ENCODE measurements at regions not wholly inside any gene's neighbourhood (a gene's known extent, or its start where the extent isn't known, plus 50 kb on each side); places are given as distances from the start of the nearest gene placed in this dataset.

- no peaks in the 10 kb centered on the region for H3K27me3 ChIP-seq (replicated peaks; ENCODE audit: control insufficient read depth, insufficient read depth, low read length)
- DNase-seq (ENCODE audit: low read depth): peak; percentile 62
Measured at GRCh38 chr12:19778172-19778571, 338.9 kb downstream of the AEBP2 start.

GRCh38 chr12:19778797-19779196, 339.5 kb downstream of the AEBP2 start:
- DNase-seq (ENCODE audit: low read depth): no peak
- H3K4me3 ChIP-seq (ENCODE audit: low read length): peak overlapping the region; percentile 62
- no peaks in the 10 kb centered on the region for H3K27me3 ChIP-seq (replicated peaks; ENCODE audit: control insufficient read depth, insufficient read depth, low read length)
- no peaks in the 10 kb centered on the region for H3K36me3 ChIP-seq (ENCODE audit: control insufficient read depth, insufficient read depth, low read length, severe bottlenecking)
- peak overlapping the region; percentile 60 for H3K9ac ChIP-seq (ENCODE audit: low read length)
- peaks cover 21% of the 10 kb centered on the region for H3K4me1 ChIP-seq (ENCODE audit: control insufficient read depth, insufficient read depth, low read length)
- no peaks in the 10 kb centered on the region for H3K9me3 ChIP-seq (ENCODE audit: control insufficient read depth, low read length)

More at GRCh38 chr12:19778172-19778571, 338.9 kb downstream of the AEBP2 start:
- Histone ChIP-seq H3K4me3 (ENCODE audit: low read length) (peak overlapping the region; percentile 62), H3K9ac (ENCODE audit: low read length) (peak overlapping the region; percentile 60), H3K9me3 (ENCODE audit: control insufficient read depth, low read length) (no peaks in the 10 kb centered on the region), H3K36me3 (ENCODE audit: control insufficient read depth, insufficient read depth, low read length, severe bottlenecking) (no peaks in the 10 kb centered on the region), H3K4me1 (ENCODE audit: control insufficient read depth, insufficient read depth, low read length) (peaks cover 21% of the 10 kb centered on the region)

GRCh38 chr12:19779395-19780056, 340.2 kb downstream of the AEBP2 start:
- Histone ChIP-seq H3K36me3 (ENCODE audit: control insufficient read depth, insufficient read depth, low read length, severe bottlenecking) (no peaks in the 10 kb centered on the region), H3K9ac (ENCODE audit: low read length) (peak overlapping the region; percentile 37), H3K4me1 (ENCODE audit: control insufficient read depth, insufficient read depth, low read length) (peaks cover 21% of the 10 kb centered on the region), H3K27me3 (replicated peaks; ENCODE audit: control insufficient read depth, insufficient read depth, low read length) (no peaks in the 10 kb centered on the region), H3K9me3 (ENCODE audit: control insufficient read depth, low read length) (no peaks in the 10 kb centered on the region), H3K4me3 (ENCODE audit: low read length) (no peak overlapping the region)
- DNase-seq (ENCODE audit: low read depth): peak; percentile 52

- DNase-seq (ENCODE audit: low read depth): no peak
Measured at GRCh38 chr12:19780460-19780859, 341.2 kb downstream of the AEBP2 start.

GRCh38 chr12:19783547-19784444, 344.5 kb downstream of the AEBP2 start:
- Histone ChIP-seq H3K4me3 (ENCODE audit: low read length) (no peak overlapping the region), H3K4me1 (ENCODE audit: control insufficient read depth, insufficient read depth, low read length) (peaks cover 10% of the 10 kb centered on the region), H3K27me3 (replicated peaks; ENCODE audit: control insufficient read depth, insufficient read depth, low read length) (no peaks in the 10 kb centered on the region), H3K9ac (ENCODE audit: low read length) (no peak overlapping the region), H3K36me3 (ENCODE audit: control insufficient read depth, insufficient read depth, low read length, severe bottlenecking) (no peaks in the 10 kb centered on the region), H3K9me3 (ENCODE audit: control insufficient read depth, low read length) (peaks cover 2% of the 10 kb centered on the region)
- DNase-seq (ENCODE audit: low read depth): no peak

More at GRCh38 chr12:19780460-19780859, 341.2 kb downstream of the AEBP2 start:
- H3K9me3 ChIP-seq (ENCODE audit: control insufficient read depth, low read length): peaks cover 2% of the 10 kb centered on the region
- H3K4me3 ChIP-seq (ENCODE audit: low read length): no peak overlapping the region
- no peak overlapping the region for H3K9ac ChIP-seq (ENCODE audit: low read length)
- no peaks in the 10 kb centered on the region for H3K36me3 ChIP-seq (ENCODE audit: control insufficient read depth, insufficient read depth, low read length, severe bottlenecking)
- H3K27me3 ChIP-seq (replicated peaks; ENCODE audit: control insufficient read depth, insufficient read depth, low read length): no peaks in the 10 kb centered on the region
- H3K4me1 ChIP-seq (ENCODE audit: control insufficient read depth, insufficient read depth, low read length): peaks cover 21% of the 10 kb centered on the region

GRCh38 chr12:19792028-19792427, 352.7 kb downstream of the AEBP2 start:
- H3K36me3 ChIP-seq (ENCODE audit: control insufficient read depth, insufficient read depth, low read length, severe bottlenecking): no peaks in the 10 kb centered on the region
- H3K9me3 ChIP-seq (ENCODE audit: control insufficient read depth, low read length): no peaks in the 10 kb centered on the region
- H3K4me3 ChIP-seq (ENCODE audit: low read length): no peak overlapping the region
- DNase-seq (ENCODE audit: low read depth): no peak
- no peaks in the 10 kb centered on the region for H3K4me1 ChIP-seq (ENCODE audit: control insufficient read depth, insufficient read depth, low read length)
- no peaks in the 10 kb centered on the region for H3K27me3 ChIP-seq (replicated peaks; ENCODE audit: control insufficient read depth, insufficient read depth, low read length)
- no peak overlapping the region for H3K9ac ChIP-seq (ENCODE audit: low read length)

GRCh38 chr12:19794116-19794515, 354.8 kb downstream of the AEBP2 start:
- Histone ChIP-seq H3K9me3 (ENCODE audit: control insufficient read depth, low read length) (no peaks in the 10 kb centered on the region), H3K36me3 (ENCODE audit: control insufficient read depth, insufficient read depth, low read length, severe bottlenecking) (no peaks in the 10 kb centered on the region), H3K27me3 (replicated peaks; ENCODE audit: control insufficient read depth, insufficient read depth, low read length) (no peaks in the 10 kb centered on the region), H3K4me3 (ENCODE audit: low read length) (no peak overlapping the region), H3K9ac (ENCODE audit: low read length) (no peak overlapping the region), H3K4me1 (ENCODE audit: control insufficient read depth, insufficient read depth, low read length) (no peaks in the 10 kb centered on the region)
- no peak for DNase-seq (ENCODE audit: low read depth)

GRCh38 chr12:19799216-19799615, 359.9 kb downstream of the AEBP2 start:
- Histone ChIP-seq H3K9me3 (ENCODE audit: control insufficient read depth, low read length) (no peaks in the 10 kb centered on the region), H3K4me1 (ENCODE audit: control insufficient read depth, insufficient read depth, low read length) (peaks cover 10% of the 10 kb centered on the region), H3K36me3 (ENCODE audit: control insufficient read depth, insufficient read depth, low read length, severe bottlenecking) (no peaks in the 10 kb centered on the region), H3K9ac (ENCODE audit: low read length) (no peak overlapping the region), H3K4me3 (ENCODE audit: low read length) (no peak overlapping the region), H3K27me3 (replicated peaks; ENCODE audit: control insufficient read depth, insufficient read depth, low read length) (no peaks in the 10 kb centered on the region)
- no peak for DNase-seq (ENCODE audit: low read depth)

GRCh38 chr12:19799895-19800602, 360.8 kb downstream of the AEBP2 start:
- Histone ChIP-seq H3K4me1 (ENCODE audit: control insufficient read depth, insufficient read depth, low read length) (peaks cover 10% of the 10 kb centered on the region), H3K4me3 (ENCODE audit: low read length) (no peak overlapping the region), H3K27me3 (replicated peaks; ENCODE audit: control insufficient read depth, insufficient read depth, low read length) (no peaks in the 10 kb centered on the region), H3K9me3 (ENCODE audit: control insufficient read depth, low read length) (no peaks in the 10 kb centered on the region), H3K9ac (ENCODE audit: low read length) (no peak overlapping the region), H3K36me3 (ENCODE audit: control insufficient read depth, insufficient read depth, low read length, severe bottlenecking) (no peaks in the 10 kb centered on the region)
- DNase-seq (ENCODE audit: low read depth): no peak

GRCh38 chr12:19800884-19801283, 361.6 kb downstream of the AEBP2 start:
- no peak overlapping the region for H3K9ac ChIP-seq (ENCODE audit: low read length)
- H3K36me3 ChIP-seq (ENCODE audit: control insufficient read depth, insufficient read depth, low read length, severe bottlenecking): no peaks in the 10 kb centered on the region
- H3K4me3 ChIP-seq (ENCODE audit: low read length): no peak overlapping the region
- H3K4me1 ChIP-seq (ENCODE audit: control insufficient read depth, insufficient read depth, low read length): peaks cover 10% of the 10 kb centered on the region
- no peaks in the 10 kb centered on the region for H3K9me3 ChIP-seq (ENCODE audit: control insufficient read depth, low read length)
- DNase-seq (ENCODE audit: low read depth): no peak
- H3K27me3 ChIP-seq (replicated peaks; ENCODE audit: control insufficient read depth, insufficient read depth, low read length): no peaks in the 10 kb centered on the region

GRCh38 chr12:19801941-19802340, 362.6 kb downstream of the AEBP2 start:
- Histone ChIP-seq H3K27me3 (replicated peaks; ENCODE audit: control insufficient read depth, insufficient read depth, low read length) (no peaks in the 10 kb centered on the region), H3K4me3 (ENCODE audit: low read length) (no peak overlapping the region), H3K4me1 (ENCODE audit: control insufficient read depth, insufficient read depth, low read length) (peaks cover 10% of the 10 kb centered on the region), H3K9ac (ENCODE audit: low read length) (no peak overlapping the region), H3K9me3 (ENCODE audit: control insufficient read depth, low read length) (no peaks in the 10 kb centered on the region), H3K36me3 (ENCODE audit: control insufficient read depth, insufficient read depth, low read length, severe bottlenecking) (no peaks in the 10 kb centered on the region)
- no peak for DNase-seq (ENCODE audit: low read depth)
